ENCODE measurements at regions not wholly inside any gene's neighbourhood (a gene's known extent, or its start where the extent isn't known, plus 50 kb on each side); places are given as distances from the start of the nearest gene placed in this dataset.
"Not testable (repeated sequence)": the region's sequence is repeated elsewhere in the genome, so short reads cannot be mapped to it uniquely, and the experiment has no call there.

GRCh38 chr1:56125316-56125715 is 454.0 kb downstream of the PLPP3 start:
- no peaks in the 10 kb centered on the region for H3K4me1 ChIP-seq (replicated peaks)
- no peaks in the 10 kb centered on the region for H3K27me3 ChIP-seq (replicated peaks)
- no peak for DNase-seq (ENCODE audit: low read depth in 1 of 2, low spot score in 2 of 2)
- 0 out of 2 replicates have a peak, but pooled peaks cover 6% of the 10 kb centered on the region for H3K9me3 ChIP-seq (replicated peaks)
- H3K4me3 ChIP-seq = no peak overlapping the region
- H3K36me3 ChIP-seq = no peaks in the 10 kb centered on the region
- H3K27ac ChIP-seq = no peak overlapping the region

- Histone ChIP-seq H3K9me3 (replicated peaks) (0 out of 2 replicates have a peak, but pooled peaks cover 6% of the 10 kb centered on the region), H3K36me3 (no peaks in the 10 kb centered on the region), H3K27ac (no peak overlapping the region), H3K4me3 (no peak overlapping the region), H3K27me3 (replicated peaks) (no peaks in the 10 kb centered on the region), H3K4me1 (replicated peaks) (no peaks in the 10 kb centered on the region)
- DNase-seq (ENCODE audit: low read depth in 1 of 2, low spot score in 2 of 2) = no peak
Measured at GRCh38 chr1:56123826-56124225, 455.5 kb downstream of the PLPP3 start.

- no peak overlapping the region for H3K4me3 ChIP-seq
- H3K9me3 ChIP-seq (replicated peaks) = 0 out of 2 replicates have a peak, but pooled peaks cover 6% of the 10 kb centered on the region
- no peaks in the 10 kb centered on the region for H3K36me3 ChIP-seq
- no peaks in the 10 kb centered on the region for H3K27me3 ChIP-seq (replicated peaks)
- no peak overlapping the region for H3K27ac ChIP-seq
- H3K4me1 ChIP-seq (replicated peaks) = no peaks in the 10 kb centered on the region
- no peak for DNase-seq (ENCODE audit: low read depth in 1 of 2, low spot score in 2 of 2)
Measured at GRCh38 chr1:56123421-56123820, 455.9 kb downstream of the PLPP3 start.

- Histone ChIP-seq H3K27me3 (replicated peaks) (no peaks in the 10 kb centered on the region), H3K27ac (no peak overlapping the region), H3K36me3 (no peaks in the 10 kb centered on the region), H3K4me1 (replicated peaks) (no peaks in the 10 kb centered on the region), H3K9me3 (replicated peaks) (0 out of 2 replicates have a peak, but pooled peaks cover 3% of the 10 kb centered on the region), H3K4me3 (no peak overlapping the region)
- no peak for DNase-seq (ENCODE audit: low read depth in 1 of 2, low spot score in 2 of 2)
Measured at GRCh38 chr1:56120021-56120420, 459.3 kb downstream of the PLPP3 start.

GRCh38 chr1:56118676-56119075 is 460.7 kb downstream of the PLPP3 start:
- H3K27me3 ChIP-seq (replicated peaks); H3K4me3 ChIP-seq; H3K4me1 ChIP-seq (replicated peaks); H3K36me3 ChIP-seq; H3K9me3 ChIP-seq (replicated peaks); DNase-seq (ENCODE audit: low read depth in 1 of 2, low spot score in 2 of 2); H3K27ac ChIP-seq: not testable (repeated sequence)

- Histone ChIP-seq H3K9me3 (replicated peaks) (no peaks in the 10 kb centered on the region), H3K36me3 (no peaks in the 10 kb centered on the region), H3K27ac (no peak overlapping the region)
Measured at GRCh38 chr1:56115701-56116100, 463.7 kb downstream of the PLPP3 start.

GRCh38 chr1:56113679-56114078 is 465.7 kb downstream of the PLPP3 start:
- H3K36me3 ChIP-seq = no peaks in the 10 kb centered on the region
- no peak for DNase-seq (ENCODE audit: low read depth in 1 of 2, low spot score in 2 of 2)
- H3K4me1 ChIP-seq (replicated peaks) = no peaks in the 10 kb centered on the region
- H3K9me3 ChIP-seq (replicated peaks) = no peaks in the 10 kb centered on the region
- H3K27me3 ChIP-seq (replicated peaks) = no peaks in the 10 kb centered on the region
- no peak overlapping the region for H3K27ac ChIP-seq
- no peak overlapping the region for H3K4me3 ChIP-seq

More at GRCh38 chr1:56115701-56116100, 463.7 kb downstream of the PLPP3 start:
- Histone ChIP-seq H3K27me3 (replicated peaks) (no peaks in the 10 kb centered on the region), H3K4me3 (no peak overlapping the region), H3K4me1 (replicated peaks) (no peaks in the 10 kb centered on the region)
- DNase-seq (ENCODE audit: low read depth in 1 of 2, low spot score in 2 of 2) = no peak

- no peak overlapping the region for H3K4me3 ChIP-seq
- H3K9me3 ChIP-seq (replicated peaks) = peaks cover 3% of the 10 kb centered on the region
- no peaks in the 10 kb centered on the region for H3K4me1 ChIP-seq (replicated peaks)
- no peaks in the 10 kb centered on the region for H3K27me3 ChIP-seq (replicated peaks)
- H3K27ac ChIP-seq = no peak overlapping the region
- no peak for DNase-seq (ENCODE audit: low read depth in 1 of 2, low spot score in 2 of 2)
- H3K36me3 ChIP-seq = no peaks in the 10 kb centered on the region
Measured at GRCh38 chr1:56107275-56107638, 472.1 kb downstream of the PLPP3 start.

- no peaks in the 10 kb centered on the region for H3K4me1 ChIP-seq (replicated peaks)
- H3K27me3 ChIP-seq (replicated peaks) = no peaks in the 10 kb centered on the region
- no peaks in the 10 kb centered on the region for H3K36me3 ChIP-seq
- H3K27ac ChIP-seq = no peak overlapping the region
- H3K4me3 ChIP-seq = no peak overlapping the region
- no peak for DNase-seq (ENCODE audit: low read depth in 1 of 2, low spot score in 2 of 2)
- peaks cover 3% of the 10 kb centered on the region for H3K9me3 ChIP-seq (replicated peaks)
Measured at GRCh38 chr1:56106531-56107274, 472.7 kb downstream of the PLPP3 start.

GRCh38 chr1:56105397-56105796 is 474.0 kb downstream of the PLPP3 start:
- no peaks in the 10 kb centered on the region for H3K27me3 ChIP-seq (replicated peaks)
- no peak overlapping the region for H3K27ac ChIP-seq
- no peak overlapping the region for H3K4me3 ChIP-seq
- peaks cover 3% of the 10 kb centered on the region for H3K9me3 ChIP-seq (replicated peaks)
- H3K36me3 ChIP-seq = no peaks in the 10 kb centered on the region
- no peaks in the 10 kb centered on the region for H3K4me1 ChIP-seq (replicated peaks)
- no peak for DNase-seq (ENCODE audit: low read depth in 1 of 2, low spot score in 2 of 2)

GRCh38 chr1:56099766-56100265 is 479.5 kb downstream of the PLPP3 start:
- H3K4me3 ChIP-seq = no peak overlapping the region
- H3K27ac ChIP-seq = no peak overlapping the region
- H3K36me3 ChIP-seq = no peaks in the 10 kb centered on the region
- no peak for DNase-seq (ENCODE audit: low read depth in 1 of 2, low spot score in 2 of 2)
- no peaks in the 10 kb centered on the region for H3K27me3 ChIP-seq (replicated peaks)
- H3K9me3 ChIP-seq (replicated peaks) = peaks cover 3% of the 10 kb centered on the region; the same call in 1 of the 2 replicates
- H3K4me1 ChIP-seq (replicated peaks) = no peaks in the 10 kb centered on the region

GRCh38 chr1:56098946-56099345 is 480.4 kb downstream of the PLPP3 start:
- no peak for DNase-seq (ENCODE audit: low read depth in 1 of 2, low spot score in 2 of 2)

GRCh38 chr1:56097713-56098112 is 481.6 kb downstream of the PLPP3 start:
- Histone ChIP-seq H3K4me1 (replicated peaks) (no peaks in the 10 kb centered on the region), H3K27me3 (replicated peaks) (no peaks in the 10 kb centered on the region), H3K9me3 (replicated peaks) (no peaks in the 10 kb centered on the region), H3K27ac (no peak overlapping the region), H3K36me3 (no peaks in the 10 kb centered on the region), H3K4me3 (no peak overlapping the region)
- DNase-seq (ENCODE audit: low read depth in 1 of 2, low spot score in 2 of 2) = no peak

More at GRCh38 chr1:56098946-56099345, 480.4 kb downstream of the PLPP3 start:
- H3K27ac ChIP-seq = no peak overlapping the region
- no peaks in the 10 kb centered on the region for H3K36me3 ChIP-seq
- no peaks in the 10 kb centered on the region for H3K9me3 ChIP-seq (replicated peaks)
- H3K4me3 ChIP-seq = no peak overlapping the region
- H3K4me1 ChIP-seq (replicated peaks) = no peaks in the 10 kb centered on the region
- H3K27me3 ChIP-seq (replicated peaks) = no peaks in the 10 kb centered on the region

- Histone ChIP-seq H3K27ac (no peak overlapping the region), H3K4me3 (no peak overlapping the region), H3K4me1 (replicated peaks) (no peaks in the 10 kb centered on the region), H3K27me3 (replicated peaks) (no peaks in the 10 kb centered on the region), H3K9me3 (replicated peaks) (no peaks in the 10 kb centered on the region), H3K36me3 (no peaks in the 10 kb centered on the region)
- DNase-seq (ENCODE audit: low read depth in 1 of 2, low spot score in 2 of 2) = no peak
Measured at GRCh38 chr1:56095696-56096665, 483.4 kb downstream of the PLPP3 start.

Data from SJSA1 (cell line).